ENCODE measurements at regions not wholly inside any gene's neighbourhood (a gene's known extent, or its start where the extent isn't known, plus 50 kb on each side); places are given as distances from the start of the nearest gene placed in this dataset.
"Not testable (repeated sequence)": the region's sequence is repeated elsewhere in the genome, so short reads cannot be mapped to it uniquely, and the experiment has no call there.

- Mint-ChIP-seq H3K4me1 (no peaks in the 10 kb centered on the region), H3K9me3 (no peaks in the 10 kb centered on the region), H3K36me3 (ENCODE audit: low read depth) (no peaks in the 10 kb centered on the region), H3K27ac (no peak overlapping the region), H3K27me3 (no peaks in the 10 kb centered on the region), H3K4me3 (no peak overlapping the region)
- DNase-seq = no peak
- ChIA-PET CTCF (no interaction called here), POLR2A (no interaction called here)
Observed at GRCh38 chr9:28956116-28956880, 1383.0 kb upstream of the C9orf72 start.

- Mint-ChIP-seq H3K27ac (no peak overlapping the region), H3K36me3 (ENCODE audit: low read depth) (no peaks in the 10 kb centered on the region), H3K4me3 (no peak overlapping the region), H3K27me3 (no peaks in the 10 kb centered on the region), H3K9me3 (no peaks in the 10 kb centered on the region), H3K4me1 (no peaks in the 10 kb centered on the region)
- ChIA-PET POLR2A (no interaction called here), CTCF (no interaction called here)
- DNase-seq = no peak
Observed at GRCh38 chr9:28960602-28961001, 1387.3 kb upstream of the C9orf72 start.

- Mint-ChIP-seq H3K27me3 (no peaks in the 10 kb centered on the region), H3K9me3 (no peaks in the 10 kb centered on the region), H3K27ac (no peak overlapping the region), H3K36me3 (ENCODE audit: low read depth) (no peaks in the 10 kb centered on the region), H3K4me1 (no peaks in the 10 kb centered on the region), H3K4me3 (no peak overlapping the region)
- no peak for DNase-seq
- ChIA-PET CTCF (no interaction called here), POLR2A (no interaction called here)
Observed at GRCh38 chr9:28961623-28962022, 1388.3 kb upstream of the C9orf72 start.

- no peaks in the 10 kb centered on the region for H3K27me3 Mint-ChIP-seq
- no peak overlapping the region for H3K27ac Mint-ChIP-seq
- H3K4me3 Mint-ChIP-seq = no peak overlapping the region
- CTCF ChIA-PET = no interaction called here
- no peaks in the 10 kb centered on the region for H3K36me3 Mint-ChIP-seq (ENCODE audit: low read depth)
- H3K4me1 Mint-ChIP-seq = no peaks in the 10 kb centered on the region
- H3K9me3 Mint-ChIP-seq = peaks cover 8% of the 10 kb centered on the region
- no peak for DNase-seq
- POLR2A ChIA-PET = no interaction called here
Observed at GRCh38 chr9:28967226-28967625, 1393.9 kb upstream of the C9orf72 start.

- DNase-seq = no peak
- Mint-ChIP-seq H3K27ac (no peak overlapping the region), H3K4me3 (no peak overlapping the region), H3K36me3 (ENCODE audit: low read depth) (no peaks in the 10 kb centered on the region), H3K27me3 (no peaks in the 10 kb centered on the region), H3K9me3 (peaks cover 8% of the 10 kb centered on the region), H3K4me1 (no peaks in the 10 kb centered on the region)
- POLR2A ChIA-PET = no interaction called here
- CTCF ChIA-PET = no interaction called here
Observed at GRCh38 chr9:28970241-28970654, 1397.0 kb upstream of the C9orf72 start.

GRCh38 chr9:28971881-28972280 lies 1398.6 kb upstream of the C9orf72 start:
- H3K4me1 Mint-ChIP-seq = no peaks in the 10 kb centered on the region
- ChIA-PET CTCF (no interaction called here), POLR2A (no interaction called here)
- no peak for DNase-seq
- H3K27ac Mint-ChIP-seq = no peak overlapping the region
- H3K4me3 Mint-ChIP-seq = no peak overlapping the region
- peaks cover 8% of the 10 kb centered on the region for H3K9me3 Mint-ChIP-seq
- no peaks in the 10 kb centered on the region for H3K27me3 Mint-ChIP-seq
- H3K36me3 Mint-ChIP-seq (ENCODE audit: low read depth) = no peaks in the 10 kb centered on the region

- Mint-ChIP-seq H3K27me3 (no peaks in the 10 kb centered on the region), H3K9me3 (peaks cover 7% of the 10 kb centered on the region), H3K4me3 (no peak overlapping the region), H3K4me1 (no peaks in the 10 kb centered on the region), H3K27ac (no peak overlapping the region), H3K36me3 (ENCODE audit: low read depth) (no peaks in the 10 kb centered on the region)
- ChIA-PET CTCF (no interaction called here), POLR2A (no interaction called here)
- no peak for DNase-seq
Observed at GRCh38 chr9:28976250-28976649, 1403.0 kb upstream of the C9orf72 start.

GRCh38 chr9:28976684-28977083 lies 1403.4 kb upstream of the C9orf72 start:
- no peak overlapping the region for H3K4me3 Mint-ChIP-seq
- CTCF ChIA-PET = no interaction called here
- POLR2A ChIA-PET = no interaction called here
- no peaks in the 10 kb centered on the region for H3K36me3 Mint-ChIP-seq (ENCODE audit: low read depth)
- peaks cover 7% of the 10 kb centered on the region for H3K9me3 Mint-ChIP-seq
- no peak overlapping the region for H3K27ac Mint-ChIP-seq
- no peaks in the 10 kb centered on the region for H3K27me3 Mint-ChIP-seq
- no peak for DNase-seq
- no peaks in the 10 kb centered on the region for H3K4me1 Mint-ChIP-seq

- H3K4me1 Mint-ChIP-seq = no peaks in the 10 kb centered on the region
- H3K36me3 Mint-ChIP-seq (ENCODE audit: low read depth) = no peaks in the 10 kb centered on the region
- H3K27ac Mint-ChIP-seq = no peak overlapping the region
- H3K4me3 Mint-ChIP-seq = no peak overlapping the region
- ChIA-PET POLR2A (no interaction called here), CTCF (no interaction called here)
- DNase-seq = no peak
- H3K27me3 Mint-ChIP-seq = no peaks in the 10 kb centered on the region
- H3K9me3 Mint-ChIP-seq = peaks cover 2% of the 10 kb centered on the region
Observed at GRCh38 chr9:28981129-28981528, 1407.8 kb upstream of the C9orf72 start.

GRCh38 chr9:28981711-28982110 lies 1408.4 kb upstream of the C9orf72 start:
- no peak for DNase-seq
- no peak overlapping the region for H3K27ac Mint-ChIP-seq
- no peaks in the 10 kb centered on the region for H3K27me3 Mint-ChIP-seq
- H3K9me3 Mint-ChIP-seq = peaks cover 2% of the 10 kb centered on the region
- H3K36me3 Mint-ChIP-seq (ENCODE audit: low read depth) = no peaks in the 10 kb centered on the region
- H3K4me3 Mint-ChIP-seq = no peak overlapping the region
- CTCF ChIA-PET = no interaction called here
- H3K4me1 Mint-ChIP-seq = no peaks in the 10 kb centered on the region
- POLR2A ChIA-PET = no interaction called here

- Mint-ChIP-seq H3K36me3 (ENCODE audit: low read depth) (no peaks in the 10 kb centered on the region), H3K27ac (no peak overlapping the region), H3K4me3 (no peak overlapping the region), H3K9me3 (peaks cover 2% of the 10 kb centered on the region), H3K4me1 (no peaks in the 10 kb centered on the region), H3K27me3 (no peaks in the 10 kb centered on the region)
- ChIA-PET CTCF (no interaction called here), POLR2A (no interaction called here)
- no peak for DNase-seq
Observed at GRCh38 chr9:28984016-28984415, 1410.7 kb upstream of the C9orf72 start.

GRCh38 chr9:28990009-28990408 lies 1416.7 kb upstream of the C9orf72 start:
- H3K4me3 Mint-ChIP-seq; H3K36me3 Mint-ChIP-seq (ENCODE audit: low read depth); H3K4me1 Mint-ChIP-seq; CTCF ChIA-PET; POLR2A ChIA-PET; H3K27ac Mint-ChIP-seq; H3K27me3 Mint-ChIP-seq; DNase-seq; H3K9me3 Mint-ChIP-seq: not testable (repeated sequence)

- no peak for DNase-seq
- no peak overlapping the region for H3K27ac Mint-ChIP-seq
- H3K9me3 Mint-ChIP-seq = peaks cover 6% of the 10 kb centered on the region
- ChIA-PET POLR2A (no interaction called here), CTCF (no interaction called here)
- H3K27me3 Mint-ChIP-seq = no peaks in the 10 kb centered on the region
- H3K36me3 Mint-ChIP-seq (ENCODE audit: low read depth) = no peaks in the 10 kb centered on the region
- H3K4me3 Mint-ChIP-seq = no peak overlapping the region
- no peaks in the 10 kb centered on the region for H3K4me1 Mint-ChIP-seq
Observed at GRCh38 chr9:28999057-28999456, 1425.8 kb upstream of the C9orf72 start.

- Mint-ChIP-seq H3K9me3 (peaks cover 6% of the 10 kb centered on the region), H3K27me3 (no peaks in the 10 kb centered on the region), H3K4me1 (no peaks in the 10 kb centered on the region), H3K36me3 (ENCODE audit: low read depth) (no peaks in the 10 kb centered on the region), H3K4me3 (no peak overlapping the region), H3K27ac (no peak overlapping the region)
- DNase-seq = no peak
- ChIA-PET POLR2A (no interaction called here), CTCF (no interaction called here)
Observed at GRCh38 chr9:28999806-29000205, 1426.5 kb upstream of the C9orf72 start.

- no peak overlapping the region for H3K27ac Mint-ChIP-seq
- POLR2A ChIA-PET = no interaction called here
- DNase-seq = no peak
Observed at GRCh38 chr9:29001006-29001405, 1427.7 kb upstream of the C9orf72 start.

More at GRCh38 chr9:29001006-29001405, 1427.7 kb upstream of the C9orf72 start:
- no peaks in the 10 kb centered on the region for H3K27me3 Mint-ChIP-seq
- H3K9me3 Mint-ChIP-seq = peaks cover 6% of the 10 kb centered on the region
- no peaks in the 10 kb centered on the region for H3K36me3 Mint-ChIP-seq (ENCODE audit: low read depth)
- CTCF ChIA-PET = no interaction called here
- H3K4me1 Mint-ChIP-seq = no peaks in the 10 kb centered on the region
- H3K4me3 Mint-ChIP-seq = no peak overlapping the region

All from activated CD4-positive, alpha-beta memory T cell treated with anti-CD3 and anti-CD28 coated beads, Interleukin-2, amount 10 ng/mL, durations not matched to agents 7 days and 5 days (primary cell).